ENCODE measurements at regions not wholly inside any gene's neighbourhood (a gene's known extent, or its start where the extent isn't known, plus 50 kb on each side); places are given as distances from the start of the nearest gene placed in this dataset.
"Not testable (repeated sequence)": the region's sequence is repeated elsewhere in the genome, so short reads cannot be mapped to it uniquely, and the experiment has no call there.

GRCh38 chr7:83271212-83272099 is 108.8 kb upstream of the PCLO start:
- H3K4me1 Mint-ChIP-seq = no peaks in the 10 kb centered on the region
- Histone ChIP-seq H3K27ac (ENCODE audit: insufficient read depth, low read length, poor library complexity, severe bottlenecking) (no peak overlapping the region), H3K4me3 (ENCODE audit: low read depth, low read length) (no peak overlapping the region), H3K27me3 (ENCODE audit: control insufficient read depth, insufficient read depth, low read length) (no peaks in the 10 kb centered on the region), H3K4me1 (ENCODE audit: control insufficient read depth, insufficient read depth, low read length, poor library complexity, severe bottlenecking) (no peaks in the 10 kb centered on the region), H3K9me3 (ENCODE audit: control insufficient read depth in 2 of 2, low read length in 2 of 2) (peaks cover 0 to 5% of the 10 kb centered on the region in 2 experiments), H3K36me3 (ENCODE audit: control insufficient read depth, insufficient read depth, low read length) (no peaks in the 10 kb centered on the region)
- H3K4me3 Mint-ChIP-seq = no peak overlapping the region
- H3K27ac Mint-ChIP-seq = no peak overlapping the region
- ATAC-seq (ENCODE audit: low read depth in 2 of 2) (no peak), DNase-seq (no peak)
- peaks cover 0 to 36% (median 9%) of the 10 kb centered on the region in 7 donors for H3K9me3 Mint-ChIP-seq
- no peaks in the 10 kb centered on the region for H3K27me3 Mint-ChIP-seq
- no peaks in the 10 kb centered on the region for H3K36me3 Mint-ChIP-seq

GRCh38 chr7:83270407-83270806 is 107.7 kb upstream of the PCLO start:
- no peak overlapping the region for H3K4me3 ChIP-seq (ENCODE audit: low read depth, low read length)
- no peak for DNase-seq
- H3K9me3 ChIP-seq (ENCODE audit: control insufficient read depth in 2 of 2, low read length in 2 of 2) = peaks cover 0 to 5% of the 10 kb centered on the region in 2 experiments
- no peak overlapping the region for H3K4me3 Mint-ChIP-seq
- no peaks in the 10 kb centered on the region for H3K36me3 ChIP-seq (ENCODE audit: control insufficient read depth, insufficient read depth, low read length)
- no peak overlapping the region for H3K27ac Mint-ChIP-seq
- peaks cover 0 to 39% (median 9%) of the 10 kb centered on the region in 7 donors for H3K9me3 Mint-ChIP-seq
- ATAC-seq (ENCODE audit: low read depth in 2 of 2) = no peak
- H3K27me3 ChIP-seq (ENCODE audit: control insufficient read depth, insufficient read depth, low read length) = no peaks in the 10 kb centered on the region
- H3K4me1 Mint-ChIP-seq = no peaks in the 10 kb centered on the region
- H3K4me1 ChIP-seq (ENCODE audit: control insufficient read depth, insufficient read depth, low read length, poor library complexity, severe bottlenecking) = no peaks in the 10 kb centered on the region
- H3K27ac ChIP-seq (ENCODE audit: insufficient read depth, low read length, poor library complexity, severe bottlenecking) = no peak overlapping the region
- H3K27me3 Mint-ChIP-seq = no peaks in the 10 kb centered on the region
- H3K36me3 Mint-ChIP-seq = no peaks in the 10 kb centered on the region

- Mint-ChIP-seq H3K9me3 (peaks cover 0 to 28% (median 5%) of the 10 kb centered on the region in 7 donors), H3K36me3 (no peaks in the 10 kb centered on the region), H3K27ac (no peak overlapping the region), H3K4me1 (no peaks in the 10 kb centered on the region), H3K27me3 (no peaks in the 10 kb centered on the region), H3K4me3 (no peak overlapping the region)
- H3K4me3 ChIP-seq (ENCODE audit: low read depth, low read length) = no peak overlapping the region
- H3K4me1 ChIP-seq (ENCODE audit: control insufficient read depth, insufficient read depth, low read length, poor library complexity, severe bottlenecking) = no peaks in the 10 kb centered on the region
- no peak overlapping the region for H3K27ac ChIP-seq (ENCODE audit: insufficient read depth, low read length, poor library complexity, severe bottlenecking)
- H3K27me3 ChIP-seq (ENCODE audit: control insufficient read depth, insufficient read depth, low read length) = no peaks in the 10 kb centered on the region
- H3K9me3 ChIP-seq (ENCODE audit: control insufficient read depth in 2 of 2, low read length in 2 of 2) = peaks cover 0 to 5% of the 10 kb centered on the region in 2 experiments
- ATAC-seq (ENCODE audit: low read depth in 2 of 2) (no peak), DNase-seq (no peak)
- no peaks in the 10 kb centered on the region for H3K36me3 ChIP-seq (ENCODE audit: control insufficient read depth, insufficient read depth, low read length)
Observed at GRCh38 chr7:83267141-83267631, 104.5 kb upstream of the PCLO start.

GRCh38 chr7:83263442-83264034 is 100.9 kb upstream of the PCLO start:
- not testable (repeated sequence) for H3K27me3 Mint-ChIP-seq; H3K36me3 ChIP-seq (ENCODE audit: control insufficient read depth, insufficient read depth, low read length); H3K36me3 Mint-ChIP-seq; H3K27me3 ChIP-seq (ENCODE audit: control insufficient read depth, insufficient read depth, low read length); H3K4me3 ChIP-seq (ENCODE audit: low read depth, low read length); H3K9me3 ChIP-seq (ENCODE audit: control insufficient read depth in 2 of 2, low read length in 2 of 2); H3K4me1 Mint-ChIP-seq; DNase-seq; H3K4me1 ChIP-seq (ENCODE audit: control insufficient read depth, insufficient read depth, low read length, poor library complexity, severe bottlenecking); ATAC-seq (ENCODE audit: low read depth in 2 of 2); H3K27ac Mint-ChIP-seq; H3K4me3 Mint-ChIP-seq; H3K27ac ChIP-seq (ENCODE audit: insufficient read depth, low read length, poor library complexity, severe bottlenecking)
- H3K9me3 Mint-ChIP-seq = peaks cover 0 to 19% (median 2%) of the 10 kb centered on the region in 7 donors

- Mint-ChIP-seq H3K27me3 (no peaks in the 10 kb centered on the region), H3K4me3 (no peak overlapping the region), H3K27ac (no peak overlapping the region), H3K36me3 (no peaks in the 10 kb centered on the region), H3K9me3 (peaks cover 0 to 13% (median 2%) of the 10 kb centered on the region in 7 donors), H3K4me1 (no peaks in the 10 kb centered on the region)
- Histone ChIP-seq H3K4me3 (ENCODE audit: low read depth, low read length) (no peak overlapping the region), H3K4me1 (ENCODE audit: control insufficient read depth, insufficient read depth, low read length, poor library complexity, severe bottlenecking) (no peaks in the 10 kb centered on the region), H3K27ac (ENCODE audit: insufficient read depth, low read length, poor library complexity, severe bottlenecking) (no peak overlapping the region), H3K36me3 (ENCODE audit: control insufficient read depth, insufficient read depth, low read length) (no peaks in the 10 kb centered on the region), H3K9me3 (ENCODE audit: control insufficient read depth in 2 of 2, low read length in 2 of 2) (peaks cover 0 to 4% of the 10 kb centered on the region in 2 experiments), H3K27me3 (ENCODE audit: control insufficient read depth, insufficient read depth, low read length) (no peaks in the 10 kb centered on the region)
- ATAC-seq (ENCODE audit: low read depth in 2 of 2) (no peak), DNase-seq (no peak)
Observed at GRCh38 chr7:83259064-83259463, 96.4 kb upstream of the PCLO start.

GRCh38 chr7:83248000-83248399 is 85.3 kb upstream of the PCLO start:
- H3K36me3 ChIP-seq (ENCODE audit: control insufficient read depth, insufficient read depth, low read length) = no peaks in the 10 kb centered on the region
- H3K27ac Mint-ChIP-seq = no peak overlapping the region
- H3K27me3 ChIP-seq (ENCODE audit: control insufficient read depth, insufficient read depth, low read length) = no peaks in the 10 kb centered on the region
- DNase-seq = no peak
- H3K4me1 ChIP-seq (ENCODE audit: control insufficient read depth, insufficient read depth, low read length, poor library complexity, severe bottlenecking) = no peaks in the 10 kb centered on the region
- no peak for ATAC-seq (ENCODE audit: low read depth in 2 of 2)
- no peak overlapping the region for H3K4me3 ChIP-seq (ENCODE audit: low read depth, low read length)
- H3K9me3 ChIP-seq (ENCODE audit: control insufficient read depth in 2 of 2, low read length in 2 of 2) = peaks cover 0 to 6% of the 10 kb centered on the region in 2 experiments
- no peaks in the 10 kb centered on the region for H3K27me3 Mint-ChIP-seq
- H3K9me3 Mint-ChIP-seq = peaks cover 0 to 25% (median 6%) of the 10 kb centered on the region in 7 donors
- no peaks in the 10 kb centered on the region for H3K4me1 Mint-ChIP-seq
- H3K4me3 Mint-ChIP-seq = no peak overlapping the region
- H3K36me3 Mint-ChIP-seq = no peaks in the 10 kb centered on the region
- H3K27ac ChIP-seq (ENCODE audit: insufficient read depth, low read length, poor library complexity, severe bottlenecking) = no peak overlapping the region

GRCh38 chr7:83219231-83219630 is 56.5 kb upstream of the PCLO start:
- DNase-seq; H3K27ac Mint-ChIP-seq; H3K27me3 Mint-ChIP-seq; H3K4me1 Mint-ChIP-seq; H3K4me3 Mint-ChIP-seq; ATAC-seq (ENCODE audit: low read depth in 2 of 2); H3K9me3 ChIP-seq (ENCODE audit: control insufficient read depth in 2 of 2, low read length in 2 of 2); H3K27ac ChIP-seq (ENCODE audit: insufficient read depth, low read length, poor library complexity, severe bottlenecking); H3K27me3 ChIP-seq (ENCODE audit: control insufficient read depth, insufficient read depth, low read length); H3K4me1 ChIP-seq (ENCODE audit: control insufficient read depth, insufficient read depth, low read length, poor library complexity, severe bottlenecking); H3K36me3 ChIP-seq (ENCODE audit: control insufficient read depth, insufficient read depth, low read length); H3K36me3 Mint-ChIP-seq; H3K4me3 ChIP-seq (ENCODE audit: low read depth, low read length): not testable (repeated sequence)
- H3K9me3 Mint-ChIP-seq = peaks cover 2 to 16% (median 6%) of the 10 kb centered on the region in 7 donors
